Omental fat pad (tissue), 3 donors: ENCODE measurements at regions not wholly inside any gene's neighbourhood (a gene's known extent, or its start where the extent isn't known, plus 50 kb on each side); places are given as distances from the start of the nearest gene placed in this dataset.

Source experiments
- ATAC-seq: fragments of 150-250 bp; one replicate; pipeline ENCODE4 v1.9.1; 2016; ENCODE audit warnings: mild to moderate bottlenecking, moderate library complexity; ENCODE audit not compliant: low FRiP score
- DNase-seq: peaks from one replicate; pipeline ENCODE4 v3.0.0-alpha.2; 2019; ENCODE audit warnings: low spot score
- TF ChIP-seq, protein P1 (sequence below), 3 donors: fragments of 450-650 bp; IDR thresholded peaks; one replicate each; pipeline ENCODE4 v1.5.1; 2016 to 2017; ENCODE audit warnings: antibody characterized with exemption in 3 of 3, mild to moderate bottlenecking in 3 of 3, moderate library complexity in 2 of 3

GRCh38 chr13:90947976-90948375 lies 399.5 kb upstream of the MIR17HG start:
- ATAC-seq (no peak), DNase-seq (no peak)
- TF ChIP-seq, protein P1, sequence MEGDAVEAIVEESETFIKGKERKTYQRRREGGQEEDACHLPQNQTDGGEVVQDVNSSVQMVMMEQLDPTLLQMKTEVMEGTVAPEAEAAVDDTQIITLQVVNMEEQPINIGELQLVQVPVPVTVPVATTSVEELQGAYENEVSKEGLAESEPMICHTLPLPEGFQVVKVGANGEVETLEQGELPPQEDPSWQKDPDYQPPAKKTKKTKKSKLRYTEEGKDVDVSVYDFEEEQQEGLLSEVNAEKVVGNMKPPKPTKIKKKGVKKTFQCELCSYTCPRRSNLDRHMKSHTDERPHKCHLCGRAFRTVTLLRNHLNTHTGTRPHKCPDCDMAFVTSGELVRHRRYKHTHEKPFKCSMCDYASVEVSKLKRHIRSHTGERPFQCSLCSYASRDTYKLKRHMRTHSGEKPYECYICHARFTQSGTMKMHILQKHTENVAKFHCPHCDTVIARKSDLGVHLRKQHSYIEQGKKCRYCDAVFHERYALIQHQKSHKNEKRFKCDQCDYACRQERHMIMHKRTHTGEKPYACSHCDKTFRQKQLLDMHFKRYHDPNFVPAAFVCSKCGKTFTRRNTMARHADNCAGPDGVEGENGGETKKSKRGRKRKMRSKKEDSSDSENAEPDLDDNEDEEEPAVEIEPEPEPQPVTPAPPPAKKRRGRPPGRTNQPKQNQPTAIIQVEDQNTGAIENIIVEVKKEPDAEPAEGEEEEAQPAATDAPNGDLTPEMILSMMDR (IDR thresholded peaks at IDR 0.05): no peak

- ATAC-seq (no peak), DNase-seq (no peak)
- TF ChIP-seq, protein P1 (IDR thresholded peaks at IDR 0.05): no peak
These were observed 397.3 kb upstream of the MIR17HG start for GRCh38 chr13:90950160-90950559.

GRCh38 chr13:90951663-90952062 lies 395.8 kb upstream of the MIR17HG start:
- DNase-seq (no peak), ATAC-seq (no peak)
- TF ChIP-seq, protein P1 (IDR thresholded peaks at IDR 0.05): no peak

DNA sequence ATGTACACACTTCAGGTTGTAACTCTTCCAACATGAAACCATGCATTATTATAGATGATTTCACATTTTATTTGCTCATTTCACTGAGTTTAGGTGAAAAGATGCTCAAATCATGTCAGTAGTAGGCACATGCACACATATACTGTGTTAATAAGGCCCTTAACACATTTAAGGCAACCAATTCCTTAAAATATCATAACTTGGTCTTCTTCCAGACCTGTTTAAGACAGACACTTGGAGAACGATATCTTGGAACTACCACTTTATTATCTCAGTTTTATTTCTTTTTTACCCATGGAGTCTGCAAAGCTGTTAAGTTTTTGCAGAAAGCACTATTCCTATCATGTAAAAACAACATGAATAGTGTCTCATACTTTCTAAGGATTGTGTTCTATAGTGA lies 395.2 kb upstream of the MIR17HG start:
- DNase-seq: no peak
- TF ChIP-seq, protein P1 (IDR thresholded peaks at IDR 0.05): no peak
- no peak for ATAC-seq

DNA sequence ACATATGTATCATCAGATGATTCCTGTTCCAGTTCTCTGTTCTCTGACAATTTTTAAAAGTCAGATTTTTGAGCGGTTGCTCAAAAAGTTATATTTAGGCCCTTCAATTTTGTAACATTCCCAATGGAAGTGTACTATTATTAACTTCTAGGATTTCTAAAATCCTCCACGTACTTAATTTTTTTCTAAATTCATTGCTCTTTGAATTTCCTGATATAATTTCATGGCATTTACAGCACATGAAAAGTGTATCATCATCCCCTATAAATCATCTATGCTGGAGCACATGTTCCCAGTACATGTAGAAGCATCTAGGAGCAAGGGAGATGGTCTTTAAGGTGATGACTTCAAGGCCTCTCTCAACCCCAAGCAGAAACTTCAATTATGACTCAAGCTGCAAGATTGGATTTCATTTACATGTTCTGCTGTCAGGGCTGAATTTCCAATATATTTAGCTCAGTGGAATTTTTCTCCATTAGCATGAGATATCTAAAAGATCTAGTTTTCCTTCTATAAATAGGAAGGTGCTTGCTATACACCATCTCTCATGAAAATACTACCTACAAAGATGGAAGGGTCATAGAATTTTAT lies 392.8 kb upstream of the MIR17HG start:
- DNase-seq: no peak
- TF ChIP-seq, protein P1 (IDR thresholded peaks at IDR 0.05): no peak
- ATAC-seq: no peak

GRCh38 chr13:90956031-90956430 lies 391.5 kb upstream of the MIR17HG start:
- ATAC-seq: no peak
- TF ChIP-seq, protein P1 (IDR thresholded peaks at IDR 0.05): no peak
- DNase-seq: no peak

- no peak for DNase-seq
- no peak for ATAC-seq
- TF ChIP-seq, protein P1 (IDR thresholded peaks at IDR 0.05): no peak
These were observed 388.6 kb upstream of the MIR17HG start for GRCh38 chr13:90958866-90959265.
